ENCODE measurements at regions not wholly inside any gene's neighbourhood (a gene's known extent, or its start where the extent isn't known, plus 50 kb on each side); places are given as distances from the start of the nearest gene placed in this dataset.
"Not testable (repeated sequence)": the region's sequence is repeated elsewhere in the genome, so short reads cannot be mapped to it uniquely, and the experiment has no call there.

- DNase-seq (ENCODE audit: low spot score) = no peak
These were observed 227.9 kb upstream of the KYNU start for GRCh38 chr2:142649581-142649980.

- no peak for DNase-seq (ENCODE audit: low spot score)
These were observed 234.8 kb upstream of the KYNU start for GRCh38 chr2:142642650-142643049.

GRCh38 chr2:142629193-142629592, 248.3 kb upstream of the KYNU start:
- DNase-seq (ENCODE audit: low spot score) = no peak

- no peak for DNase-seq (ENCODE audit: low spot score)
These were observed 256.2 kb upstream of the KYNU start for GRCh38 chr2:142621287-142621686.

GRCh38 chr2:142617461-142617860, 260.0 kb upstream of the KYNU start:
- DNase-seq (ENCODE audit: low spot score) = no peak

GRCh38 chr2:142615876-142616275, 261.6 kb upstream of the KYNU start:
- no peak for DNase-seq (ENCODE audit: low spot score)

- not testable (repeated sequence) for DNase-seq (ENCODE audit: low spot score)
These were observed 264.3 kb upstream of the KYNU start for GRCh38 chr2:142613193-142613592.

- no peak for DNase-seq (ENCODE audit: low spot score)
These were observed 272.0 kb upstream of the KYNU start for GRCh38 chr2:142605421-142605820.

GRCh38 chr2:142603759-142604158, 273.7 kb upstream of the KYNU start:
- no peak for DNase-seq (ENCODE audit: low spot score)

- no peak for DNase-seq (ENCODE audit: low spot score)
These were observed 275.0 kb upstream of the KYNU start for GRCh38 chr2:142602418-142602989.

- DNase-seq (ENCODE audit: low spot score) = no peak
These were observed 275.7 kb upstream of the KYNU start for GRCh38 chr2:142601794-142602193.

- DNase-seq (ENCODE audit: low spot score) = no peak
These were observed 278.0 kb upstream of the KYNU start for GRCh38 chr2:142599504-142599903.

GRCh38 chr2:142598846-142599245, 278.6 kb upstream of the KYNU start:
- no peak for DNase-seq (ENCODE audit: low spot score)

- no peak for DNase-seq (ENCODE audit: low spot score)
These were observed 281.0 kb upstream of the KYNU start for GRCh38 chr2:142596334-142597088.

- DNase-seq (ENCODE audit: low spot score) = no peak
These were observed 282.5 kb upstream of the KYNU start for GRCh38 chr2:142594935-142595334.

- DNase-seq (ENCODE audit: low spot score) = no peak
These were observed 285.3 kb upstream of the KYNU start for GRCh38 chr2:142592171-142592570.

GRCh38 chr2:142591420-142591819, 286.0 kb upstream of the KYNU start:
- no peak for DNase-seq (ENCODE audit: low spot score)

- no peak for DNase-seq (ENCODE audit: low spot score)
These were observed 289.2 kb upstream of the KYNU start for GRCh38 chr2:142588269-142588668.

GRCh38 chr2:142586693-142587580, 290.5 kb upstream of the KYNU start:
- DNase-seq (ENCODE audit: low spot score) = no peak

GRCh38 chr2:142585785-142586184, 291.7 kb upstream of the KYNU start:
- no peak for DNase-seq (ENCODE audit: low spot score)

GRCh38 chr2:142582317-142582716, 295.1 kb upstream of the KYNU start:
- DNase-seq (ENCODE audit: low spot score) = no peak

- DNase-seq (ENCODE audit: low spot score) = no peak
These were observed 296.0 kb upstream of the KYNU start for GRCh38 chr2:142581491-142581890.

GRCh38 chr2:142580691-142581090, 296.8 kb upstream of the KYNU start:
- no peak for DNase-seq (ENCODE audit: low spot score)
